Neural progenitor cell (in vitro differentiated cells): ENCODE measurements at regions not wholly inside any gene's neighbourhood (a gene's known extent, or its start where the extent isn't known, plus 50 kb on each side); places are given as distances from the start of the nearest gene placed in this dataset.

ENCODE experiments used
- EZH2 ChIP-seq: fragments of 200-600 bp; sonication (generic); IDR thresholded peaks from 2 replicates; pipeline ENCODE4 v1.6.1; 2017; ENCODE audit warnings: antibody characterized with exemption, mild to moderate bottlenecking, moderate library complexity
- EZH2phosphoT487 ChIP-seq: fragments of 200-600 bp; sonication (generic); IDR thresholded peaks from 2 replicates; pipeline ENCODE4 v1.6.1; 2017; ENCODE audit warnings: antibody characterized with exemption
- TF ChIP-seq, protein P1 (sequence below): fragments of 200-600 bp; sonication (generic); IDR thresholded peaks from 2 replicates; pipeline ENCODE4 v1.5.1; 2017; ENCODE audit warnings: antibody characterized with exemption, mild to moderate bottlenecking

DNA sequence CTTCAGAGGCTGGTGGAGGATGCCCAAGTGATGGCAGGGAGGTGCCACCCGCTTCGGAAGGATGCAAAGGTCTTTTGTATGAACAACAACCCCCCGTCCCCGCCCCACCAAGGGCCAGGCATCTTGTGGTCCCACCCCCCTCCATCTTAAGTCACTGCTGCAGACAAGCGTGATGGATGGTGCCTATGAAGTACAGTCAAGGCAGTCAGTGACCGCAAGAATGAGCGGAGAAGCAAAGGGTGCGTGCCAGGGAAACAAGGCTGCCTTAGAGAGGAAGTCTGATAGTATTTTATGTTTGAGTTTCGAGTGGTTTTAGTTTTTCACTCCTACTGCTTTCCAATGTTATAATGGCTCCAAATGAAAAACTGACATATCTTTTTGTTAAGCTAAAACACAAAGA is 68.7 kb upstream of the GPM6B start:
- TF ChIP-seq, protein P1, sequence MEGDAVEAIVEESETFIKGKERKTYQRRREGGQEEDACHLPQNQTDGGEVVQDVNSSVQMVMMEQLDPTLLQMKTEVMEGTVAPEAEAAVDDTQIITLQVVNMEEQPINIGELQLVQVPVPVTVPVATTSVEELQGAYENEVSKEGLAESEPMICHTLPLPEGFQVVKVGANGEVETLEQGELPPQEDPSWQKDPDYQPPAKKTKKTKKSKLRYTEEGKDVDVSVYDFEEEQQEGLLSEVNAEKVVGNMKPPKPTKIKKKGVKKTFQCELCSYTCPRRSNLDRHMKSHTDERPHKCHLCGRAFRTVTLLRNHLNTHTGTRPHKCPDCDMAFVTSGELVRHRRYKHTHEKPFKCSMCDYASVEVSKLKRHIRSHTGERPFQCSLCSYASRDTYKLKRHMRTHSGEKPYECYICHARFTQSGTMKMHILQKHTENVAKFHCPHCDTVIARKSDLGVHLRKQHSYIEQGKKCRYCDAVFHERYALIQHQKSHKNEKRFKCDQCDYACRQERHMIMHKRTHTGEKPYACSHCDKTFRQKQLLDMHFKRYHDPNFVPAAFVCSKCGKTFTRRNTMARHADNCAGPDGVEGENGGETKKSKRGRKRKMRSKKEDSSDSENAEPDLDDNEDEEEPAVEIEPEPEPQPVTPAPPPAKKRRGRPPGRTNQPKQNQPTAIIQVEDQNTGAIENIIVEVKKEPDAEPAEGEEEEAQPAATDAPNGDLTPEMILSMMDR: no peak
- TF ChIP-seq EZH2 (no peak), EZH2phosphoT487 (no peak)
